HepG2 (cell line): ENCODE measurements at regions not wholly inside any gene's neighbourhood (a gene's known extent, or its start where the extent isn't known, plus 50 kb on each side); places are given as distances from the start of the nearest gene placed in this dataset.

Source experiments
- CTCF ChIP-seq: sonication (generic); formaldehyde crosslinking; IDR thresholded peaks from 2 replicates; pipeline ENCODE4 v1.5.0; 2020; ENCODE audit warnings: mild to moderate bottlenecking, missing genetic modification reagents, moderate library complexity
- GMEB1 ChIP-seq: sonication (generic); formaldehyde crosslinking; IDR thresholded peaks from 2 replicates; pipeline ENCODE4 v1.5.1; 2020; ENCODE audit warnings: missing genetic modification reagents, mild to moderate bottlenecking, borderline replicate concordance
- MXD1 ChIP-seq: sonication (generic); formaldehyde crosslinking; IDR thresholded peaks from 2 replicates; pipeline ENCODE4 v1.4.0; 2020; ENCODE audit warnings: mild to moderate bottlenecking, missing genetic modification reagents
- MXI1 ChIP-seq: IDR thresholded peaks from 3 replicates; pipeline ENCODE4 v1.6.1; 2012; ENCODE audit warnings: low read depth, low read length, inconsistent platforms, borderline replicate concordance
- PHF8 ChIP-seq: sonication (generic); formaldehyde crosslinking; IDR thresholded peaks from 2 replicates; pipeline ENCODE4 v1.5.0; 2020; ENCODE audit warnings: missing genetic modification reagents

GRCh38 chr10:130958981-130959751 lies 352.4 kb downstream of the TCERG1L start:
- TF ChIP-seq CTCF (CRISPR knock-in tag) (no peak), PHF8 (no peak), MXI1 (no peak), MXD1 (CRISPR knock-in tag) (no peak), GMEB1 (CRISPR knock-in tag) (no peak)
